ENCODE measurements at regions not wholly inside any gene's neighbourhood (a gene's known extent, or its start where the extent isn't known, plus 50 kb on each side); places are given as distances from the start of the nearest gene placed in this dataset.

DNA sequence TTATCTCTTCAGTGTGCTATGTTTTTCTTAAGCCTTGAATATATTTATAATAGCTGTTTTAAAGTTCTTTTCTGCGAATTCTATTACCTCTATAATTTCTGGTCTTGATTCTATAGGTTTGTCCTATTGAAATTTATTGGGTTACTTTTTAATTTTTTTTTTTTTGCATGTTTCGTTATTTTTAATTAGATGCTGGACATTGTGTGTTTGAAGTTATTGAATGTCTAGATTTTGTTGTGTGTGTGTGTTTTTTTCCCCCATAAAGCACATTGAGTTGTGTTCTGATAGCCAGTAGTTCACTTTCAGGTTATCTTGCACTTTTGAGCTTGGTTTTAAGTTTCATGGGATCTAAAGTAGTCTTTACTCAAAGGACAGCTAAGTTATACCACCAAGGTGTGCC lies 394.9 kb downstream of the RPS24 start:
- no peak overlapping the region for H3K4me3 ChIP-seq (ENCODE audit: low read depth in 1 of 2, low read length in 2 of 2)
- no peak overlapping the region for H3K27ac ChIP-seq (ENCODE audit: low read depth in 2 of 2, low read length in 1 of 2)
- WGBS, 2 donors = 81 to 88% methylated on average over 2 of the region's 2 CpGs
- H3K27me3 ChIP-seq (ENCODE audit: control insufficient read depth in 1 of 2, insufficient read depth in 2 of 2, low read length in 2 of 2) = no peaks in the 10 kb centered on the region
- H3K9me3 ChIP-seq (ENCODE audit: control insufficient read depth in 2 of 2, insufficient read depth in 1 of 2, low read depth in 1 of 2, low read length in 1 of 2) = no peaks in the 10 kb centered on the region
- H3K36me3 ChIP-seq (ENCODE audit: control insufficient read depth in 2 of 2, insufficient read depth in 2 of 2, low read length in 1 of 2) = no peaks in the 10 kb centered on the region
- no peaks in the 10 kb centered on the region for H3K4me1 ChIP-seq (ENCODE audit: control insufficient read depth in 2 of 2, insufficient read depth in 2 of 2, low read length in 1 of 2)

DNA sequence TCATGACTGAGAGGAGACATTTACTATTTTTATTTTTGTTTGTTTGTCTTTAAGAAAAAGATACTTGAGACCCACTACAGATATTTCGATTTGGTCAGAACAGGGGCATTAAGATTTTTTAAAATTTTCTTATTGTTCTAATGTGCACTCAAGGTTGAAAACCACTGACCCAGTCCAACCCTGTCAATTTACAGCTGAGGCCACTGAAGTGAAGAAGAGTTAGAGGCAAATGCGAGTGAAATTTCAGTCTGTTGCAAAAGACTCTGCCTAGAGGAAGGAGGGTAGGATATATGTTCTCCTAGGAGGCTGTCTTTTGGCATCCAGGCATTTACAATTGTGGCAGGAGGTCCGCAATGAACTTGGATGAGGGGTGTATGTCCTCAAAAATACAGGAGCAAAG lies 396.3 kb downstream of the RPS24 start:
- Histone ChIP-seq H3K36me3 (ENCODE audit: control insufficient read depth in 2 of 2, insufficient read depth in 2 of 2, low read length in 1 of 2) (no peaks in the 10 kb centered on the region), H3K9me3 (ENCODE audit: control insufficient read depth in 2 of 2, insufficient read depth in 1 of 2, low read depth in 1 of 2, low read length in 1 of 2) (no peaks in the 10 kb centered on the region), H3K27ac (ENCODE audit: low read depth in 2 of 2, low read length in 1 of 2) (no peak overlapping the region), H3K4me1 (ENCODE audit: control insufficient read depth in 2 of 2, insufficient read depth in 2 of 2, low read length in 1 of 2) (peaks cover 0 to 3% of the 10 kb centered on the region in 2 donors), H3K4me3 (ENCODE audit: low read depth in 1 of 2, low read length in 2 of 2) (no peak overlapping the region), H3K27me3 (ENCODE audit: control insufficient read depth in 1 of 2, insufficient read depth in 2 of 2, low read length in 2 of 2) (no peaks in the 10 kb centered on the region)
- WGBS, 2 donors = 83 to 87% methylated on average over 3 of the region's 3 CpGs

DNA sequence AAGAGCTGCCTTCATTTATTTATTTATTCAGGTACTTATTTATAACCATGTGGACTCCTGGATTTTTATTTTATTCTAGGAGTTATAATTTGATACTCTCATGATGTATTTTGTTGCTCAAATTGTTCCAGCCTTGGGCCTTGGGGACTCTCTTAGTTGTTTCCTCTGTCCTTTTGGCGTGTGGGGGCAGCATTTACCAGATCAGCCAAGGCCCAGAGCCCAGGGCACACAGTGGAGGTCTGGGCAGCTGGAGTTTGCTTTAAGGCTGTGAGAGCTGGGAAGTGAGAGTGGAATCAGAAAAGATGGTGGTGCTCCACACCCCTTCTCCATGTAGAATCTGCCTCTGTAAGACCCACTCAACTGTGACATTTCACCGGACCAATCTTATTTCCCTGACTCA lies 398.9 kb downstream of the RPS24 start:
- WGBS, 2 donors = 71 to 79% methylated on average over 2 of the region's 2 CpGs
- Histone ChIP-seq H3K27ac (ENCODE audit: low read depth in 2 of 2, low read length in 1 of 2) (peak overlapping the region in 1 of 2 donors; percentile 40), H3K9me3 (ENCODE audit: control insufficient read depth in 2 of 2, insufficient read depth in 1 of 2, low read depth in 1 of 2, low read length in 1 of 2) (no peaks in the 10 kb centered on the region), H3K27me3 (ENCODE audit: control insufficient read depth in 1 of 2, insufficient read depth in 2 of 2, low read length in 2 of 2) (no peaks in the 10 kb centered on the region), H3K4me3 (ENCODE audit: low read depth in 1 of 2, low read length in 2 of 2) (no peak overlapping the region), H3K36me3 (ENCODE audit: control insufficient read depth in 2 of 2, insufficient read depth in 2 of 2, low read length in 1 of 2) (no peaks in the 10 kb centered on the region), H3K4me1 (ENCODE audit: control insufficient read depth in 2 of 2, insufficient read depth in 2 of 2, low read length in 1 of 2) (peaks cover 0 to 3% of the 10 kb centered on the region in 2 donors)

DNA sequence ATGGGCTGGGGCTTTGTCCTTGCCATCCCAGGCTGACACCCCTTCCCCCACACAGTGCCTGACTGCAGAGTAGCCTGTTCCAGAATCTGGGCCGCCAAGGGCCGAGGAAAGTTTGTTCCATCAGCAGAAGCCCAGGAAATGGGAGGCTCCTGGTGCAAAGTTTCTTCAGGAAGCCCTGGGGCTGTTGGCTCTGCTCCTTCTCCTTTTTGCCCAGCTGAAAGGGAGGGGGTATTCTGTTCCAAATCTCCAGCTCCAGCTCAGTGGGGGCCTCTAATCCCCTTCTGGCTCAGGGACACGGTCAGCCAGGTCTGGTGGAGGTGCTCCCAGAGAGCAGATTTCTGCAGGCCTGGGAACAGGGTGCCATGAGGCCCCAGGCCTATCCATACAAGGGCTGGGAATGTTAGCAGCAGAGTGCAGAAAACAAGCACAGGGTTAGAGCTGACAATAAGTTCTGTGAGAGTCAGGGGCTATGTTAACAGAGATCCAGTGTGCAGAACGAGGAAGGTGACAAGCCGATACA lies 399.5 kb downstream of the RPS24 start:
- no peaks in the 10 kb centered on the region for H3K27me3 ChIP-seq (ENCODE audit: control insufficient read depth in 1 of 2, insufficient read depth in 2 of 2, low read length in 2 of 2)
- peaks cover 0 to 3% of the 10 kb centered on the region in 2 donors for H3K4me1 ChIP-seq (ENCODE audit: control insufficient read depth in 2 of 2, insufficient read depth in 2 of 2, low read length in 1 of 2)
- H3K9me3 ChIP-seq (ENCODE audit: control insufficient read depth in 2 of 2, insufficient read depth in 1 of 2, low read depth in 1 of 2, low read length in 1 of 2) = no peaks in the 10 kb centered on the region
- H3K4me3 ChIP-seq (ENCODE audit: low read depth in 1 of 2, low read length in 2 of 2) = no peak overlapping the region
- WGBS, 2 donors = 51 to 61% methylated on average over 5 of the region's 5 CpGs
- no peaks in the 10 kb centered on the region for H3K36me3 ChIP-seq (ENCODE audit: control insufficient read depth in 2 of 2, insufficient read depth in 2 of 2, low read length in 1 of 2)
- peak overlapping the region in 1 of 2 donors; percentile 40 for H3K27ac ChIP-seq (ENCODE audit: low read depth in 2 of 2, low read length in 1 of 2)

DNA sequence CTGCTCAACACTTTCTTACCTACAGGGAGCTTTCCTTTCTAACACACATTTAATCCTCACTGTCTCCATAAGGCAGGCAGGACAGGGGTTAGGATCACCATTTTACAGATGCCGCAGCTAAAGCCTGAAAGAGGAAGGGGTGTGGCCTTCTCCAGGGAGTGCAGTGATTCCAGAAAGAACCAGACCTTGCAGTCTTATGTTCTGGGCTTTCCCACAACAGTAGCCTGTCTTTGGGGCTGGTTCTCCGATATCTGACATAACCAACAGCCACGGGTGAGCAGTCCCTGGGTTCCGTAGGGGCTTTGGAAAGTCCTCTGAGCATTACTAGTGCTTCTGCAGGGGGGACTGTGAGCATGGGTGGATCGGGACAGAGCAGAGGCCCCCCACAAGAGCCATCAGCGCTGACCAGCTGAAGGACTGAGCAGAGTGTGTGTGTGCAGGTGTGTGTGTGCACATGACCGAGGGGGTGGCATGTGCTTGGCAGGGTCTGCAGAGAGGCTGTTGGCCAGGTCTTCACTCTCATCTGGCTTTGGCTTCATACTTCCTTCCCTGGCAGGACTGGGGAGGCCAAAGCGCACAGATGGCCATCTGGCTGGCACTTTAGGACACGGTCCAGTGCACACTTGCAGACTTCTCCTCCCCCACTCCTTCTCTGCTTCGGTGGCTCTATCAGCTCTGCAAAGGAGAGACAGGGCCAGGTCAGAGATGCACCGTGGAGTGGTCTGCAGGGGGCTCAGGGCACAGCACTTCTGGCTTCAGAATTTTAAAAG lies 400.3 kb downstream of the RPS24 start:
- Histone ChIP-seq H3K4me1 (ENCODE audit: control insufficient read depth in 2 of 2, insufficient read depth in 2 of 2, low read length in 1 of 2) (peaks cover under 1 to 7% of the 10 kb centered on the region in 2 donors), H3K36me3 (ENCODE audit: control insufficient read depth in 2 of 2, insufficient read depth in 2 of 2, low read length in 1 of 2) (no peaks in the 10 kb centered on the region), H3K4me3 (ENCODE audit: low read depth in 1 of 2, low read length in 2 of 2) (no peak overlapping the region), H3K27me3 (ENCODE audit: control insufficient read depth in 1 of 2, insufficient read depth in 2 of 2, low read length in 2 of 2) (no peaks in the 10 kb centered on the region), H3K27ac (ENCODE audit: low read depth in 2 of 2, low read length in 1 of 2) (no peak overlapping the region), H3K9me3 (ENCODE audit: control insufficient read depth in 2 of 2, insufficient read depth in 1 of 2, low read depth in 1 of 2, low read length in 1 of 2) (no peaks in the 10 kb centered on the region)
- WGBS, 2 donors = 68 to 77% methylated on average over 11 of the region's 11 CpGs

DNA sequence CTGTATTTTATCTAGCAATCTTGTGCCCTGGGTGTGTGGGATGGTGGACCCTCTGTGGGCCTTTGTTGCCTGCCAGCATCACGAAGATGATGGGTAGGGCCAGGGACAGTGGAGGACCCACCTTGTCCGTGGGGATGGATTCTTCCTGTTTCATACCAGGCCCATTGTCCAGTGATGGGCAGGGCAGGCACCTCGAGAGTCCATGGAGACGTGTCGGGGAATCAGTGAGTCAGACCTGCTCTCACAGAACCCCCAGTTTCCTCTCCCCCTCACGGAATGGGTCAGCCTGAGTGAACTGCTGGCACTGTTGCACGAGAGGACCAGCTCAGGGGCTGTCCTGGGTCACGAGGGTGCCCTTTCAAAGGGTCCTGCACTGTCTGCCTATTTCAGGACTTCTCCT lies 401.2 kb downstream of the RPS24 start:
- no peaks in the 10 kb centered on the region for H3K36me3 ChIP-seq (ENCODE audit: control insufficient read depth in 2 of 2, insufficient read depth in 2 of 2, low read length in 1 of 2)
- H3K4me3 ChIP-seq (ENCODE audit: low read depth in 1 of 2, low read length in 2 of 2) = no peak overlapping the region
- WGBS, 2 donors = 74 to 78% methylated on average over 8 of the region's 8 CpGs
- H3K27ac ChIP-seq (ENCODE audit: low read depth in 2 of 2, low read length in 1 of 2) = no peak overlapping the region
- no peaks in the 10 kb centered on the region for H3K27me3 ChIP-seq (ENCODE audit: control insufficient read depth in 1 of 2, insufficient read depth in 2 of 2, low read length in 2 of 2)
- no peaks in the 10 kb centered on the region for H3K9me3 ChIP-seq (ENCODE audit: control insufficient read depth in 2 of 2, insufficient read depth in 1 of 2, low read depth in 1 of 2, low read length in 1 of 2)
- H3K4me1 ChIP-seq (ENCODE audit: control insufficient read depth in 2 of 2, insufficient read depth in 2 of 2, low read length in 1 of 2) = peaks cover 2 to 7% of the 10 kb centered on the region in 2 donors

DNA sequence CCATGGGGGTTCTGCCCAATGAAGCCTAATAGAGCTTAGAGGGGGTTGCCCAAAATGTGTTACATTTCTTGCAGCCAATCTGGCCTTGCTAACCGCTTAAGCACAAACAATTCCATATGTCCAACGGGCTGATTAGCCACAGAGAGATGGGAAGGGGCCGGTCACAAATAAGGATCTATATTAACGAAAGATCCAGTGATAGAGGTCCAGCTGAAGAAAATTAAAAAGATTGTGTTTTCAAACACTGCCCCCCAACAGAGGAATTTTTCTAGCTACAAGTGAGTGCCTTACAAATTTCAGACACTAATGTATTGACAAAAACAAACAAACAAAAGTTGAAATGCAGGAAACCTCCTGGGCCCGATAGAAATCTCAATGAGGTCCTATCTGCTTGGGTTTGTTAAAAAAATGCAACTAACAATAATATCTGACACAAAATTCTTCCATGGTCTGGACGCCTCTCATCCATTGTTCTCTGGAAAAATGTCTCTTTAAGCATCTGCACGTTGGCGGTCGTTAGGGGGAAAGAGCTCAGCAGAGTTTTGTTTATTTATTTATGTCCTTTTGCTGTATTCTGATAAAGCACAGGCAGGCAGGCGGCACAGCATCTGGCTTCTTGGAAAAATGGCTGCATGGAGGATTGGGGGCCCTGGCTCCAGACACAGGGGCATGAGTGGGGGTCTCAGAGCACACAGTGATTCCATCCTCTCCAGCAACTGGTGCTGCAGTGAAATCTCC lies 402.0 kb downstream of the RPS24 start:
- Histone ChIP-seq H3K4me3 (ENCODE audit: low read depth in 1 of 2, low read length in 2 of 2) (no peak overlapping the region), H3K36me3 (ENCODE audit: control insufficient read depth in 2 of 2, insufficient read depth in 2 of 2, low read length in 1 of 2) (no peaks in the 10 kb centered on the region), H3K27ac (ENCODE audit: low read depth in 2 of 2, low read length in 1 of 2) (no peak overlapping the region), H3K4me1 (ENCODE audit: control insufficient read depth in 2 of 2, insufficient read depth in 2 of 2, low read length in 1 of 2) (peaks cover 2 to 7% of the 10 kb centered on the region in 2 donors), H3K27me3 (ENCODE audit: control insufficient read depth in 1 of 2, insufficient read depth in 2 of 2, low read length in 2 of 2) (no peaks in the 10 kb centered on the region), H3K9me3 (ENCODE audit: control insufficient read depth in 2 of 2, insufficient read depth in 1 of 2, low read depth in 1 of 2, low read length in 1 of 2) (no peaks in the 10 kb centered on the region)
- 74 to 79% methylated on average over 10 of the region's 10 CpGs for WGBS, 2 donors

DNA sequence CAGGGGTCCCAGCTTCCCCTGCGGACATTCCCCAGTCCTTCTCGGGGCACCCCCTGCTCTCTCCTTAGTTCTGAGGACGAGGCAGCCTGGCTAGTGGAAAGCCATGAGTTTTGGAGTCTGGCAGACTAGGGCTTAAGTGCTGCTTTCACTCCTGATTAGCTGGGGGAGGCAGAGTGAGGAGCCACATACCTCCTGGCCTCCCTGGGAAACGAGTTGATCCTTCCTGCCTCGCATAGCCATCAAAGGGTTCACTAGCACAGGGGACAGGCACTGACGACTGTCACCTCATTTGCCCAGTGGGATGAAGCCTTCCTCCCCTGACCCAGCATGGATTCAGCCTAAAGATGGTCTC lies 402.5 kb downstream of the RPS24 start:
- no peaks in the 10 kb centered on the region for H3K36me3 ChIP-seq (ENCODE audit: control insufficient read depth in 2 of 2, insufficient read depth in 2 of 2, low read length in 1 of 2)
- H3K27ac ChIP-seq (ENCODE audit: low read depth in 2 of 2, low read length in 1 of 2) = no peak overlapping the region
- H3K4me1 ChIP-seq (ENCODE audit: control insufficient read depth in 2 of 2, insufficient read depth in 2 of 2, low read length in 1 of 2) = peaks cover 2 to 7% of the 10 kb centered on the region in 2 donors
- no peak overlapping the region for H3K4me3 ChIP-seq (ENCODE audit: low read depth in 1 of 2, low read length in 2 of 2)
- no peaks in the 10 kb centered on the region for H3K9me3 ChIP-seq (ENCODE audit: control insufficient read depth in 2 of 2, insufficient read depth in 1 of 2, low read depth in 1 of 2, low read length in 1 of 2)
- WGBS, 2 donors = 74 to 81% methylated on average over 6 of the region's 6 CpGs
- H3K27me3 ChIP-seq (ENCODE audit: control insufficient read depth in 1 of 2, insufficient read depth in 2 of 2, low read length in 2 of 2) = no peaks in the 10 kb centered on the region

DNA sequence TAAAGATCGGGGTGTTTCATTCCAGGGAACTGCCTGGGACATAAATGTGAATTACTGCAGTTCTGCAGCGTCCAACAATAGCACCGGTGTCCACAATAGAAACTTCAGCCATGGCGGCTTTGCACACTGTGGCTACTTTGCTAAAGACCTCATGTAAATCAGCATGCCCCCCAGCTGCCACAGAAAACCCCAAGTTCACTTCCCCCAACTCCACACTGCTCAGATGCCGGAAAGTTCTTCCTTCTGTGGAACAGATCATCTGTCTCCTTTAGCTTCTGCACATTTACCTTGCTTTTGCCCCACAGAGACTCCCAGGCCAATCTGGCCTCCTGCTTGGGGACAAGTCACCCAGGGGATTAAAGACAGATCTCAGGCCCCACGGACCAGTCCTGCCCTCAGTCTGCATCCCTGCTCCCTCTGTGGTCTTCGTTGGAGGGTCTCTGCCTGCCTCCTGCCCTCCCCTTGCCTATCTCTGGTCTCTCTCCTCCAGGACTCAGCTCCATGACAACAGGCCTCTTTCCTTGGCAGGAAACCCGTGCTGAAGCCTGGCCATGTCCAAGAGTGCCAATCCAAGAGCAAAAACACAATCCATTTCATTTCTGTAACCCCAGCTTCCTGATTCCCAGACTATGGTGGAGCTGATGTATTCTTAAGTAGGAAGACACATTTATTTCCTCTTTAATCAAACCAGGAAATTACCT lies 403.2 kb downstream of the RPS24 start:
- Histone ChIP-seq H3K9me3 (ENCODE audit: control insufficient read depth in 2 of 2, insufficient read depth in 1 of 2, low read depth in 1 of 2, low read length in 1 of 2) (no peaks in the 10 kb centered on the region), H3K4me3 (ENCODE audit: low read depth in 1 of 2, low read length in 2 of 2) (no peak overlapping the region), H3K4me1 (ENCODE audit: control insufficient read depth in 2 of 2, insufficient read depth in 2 of 2, low read length in 1 of 2) (peaks cover 2 to 7% of the 10 kb centered on the region in 2 donors), H3K27me3 (ENCODE audit: control insufficient read depth in 1 of 2, insufficient read depth in 2 of 2, low read length in 2 of 2) (no peaks in the 10 kb centered on the region), H3K27ac (ENCODE audit: low read depth in 2 of 2, low read length in 1 of 2) (no peak overlapping the region), H3K36me3 (ENCODE audit: control insufficient read depth in 2 of 2, insufficient read depth in 2 of 2, low read length in 1 of 2) (no peaks in the 10 kb centered on the region)
- WGBS, 2 donors = 73 to 74% methylated on average over 8 of the region's 8 CpGs

Data from esophagus (tissue), 2 donors.